Fibroblast of skin of abdomen (primary cell): ENCODE measurements at regions not wholly inside any gene's neighbourhood (a gene's known extent, or its start where the extent isn't known, plus 50 kb on each side); places are given as distances from the start of the nearest gene placed in this dataset.
"Not testable (repeated sequence)": the region's sequence is repeated elsewhere in the genome, so short reads cannot be mapped to it uniquely, and the experiment has no call there.

ENCODE experiments used
- DNase-seq: peaks from one replicate; pipeline ENCODE4 v3.0.0-alpha.2; 2013

GRCh38 chr2:34147780-34148179, 548.7 kb upstream of the FAM98A start:
- DNase-seq: no peak

GRCh38 chr2:34143149-34143548, 544.0 kb upstream of the FAM98A start:
- peak; percentile 1 for DNase-seq

DNA sequence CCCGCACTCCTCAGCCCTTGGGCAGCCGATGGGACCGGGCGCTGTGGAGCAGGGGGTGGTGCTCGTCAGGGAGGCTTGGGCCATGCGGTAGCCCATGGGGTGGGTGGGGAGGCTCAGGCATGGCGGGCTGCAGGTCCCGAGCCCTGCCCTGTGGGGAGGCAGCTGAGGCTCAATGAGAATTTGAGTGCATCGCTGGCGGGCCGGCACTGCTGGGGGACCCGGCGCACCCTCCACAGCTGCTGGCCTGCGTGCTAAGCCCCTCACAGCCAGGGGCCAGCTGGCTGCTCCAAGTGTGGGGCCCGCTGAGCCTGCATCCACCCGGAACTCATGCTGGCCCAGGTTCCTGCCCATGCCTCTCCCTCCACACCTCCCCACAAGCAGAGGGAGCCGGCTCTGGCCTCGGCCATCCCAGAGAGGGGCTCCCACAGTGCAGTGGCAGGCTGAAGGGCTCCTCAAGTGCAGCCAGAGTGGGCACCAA, 543.5 kb upstream of the FAM98A start:
- DNase-seq: not testable (repeated sequence)

- not testable (repeated sequence) for DNase-seq
Measured at GRCh38 chr2:34133065-34133464, 534.0 kb upstream of the FAM98A start.

DNA sequence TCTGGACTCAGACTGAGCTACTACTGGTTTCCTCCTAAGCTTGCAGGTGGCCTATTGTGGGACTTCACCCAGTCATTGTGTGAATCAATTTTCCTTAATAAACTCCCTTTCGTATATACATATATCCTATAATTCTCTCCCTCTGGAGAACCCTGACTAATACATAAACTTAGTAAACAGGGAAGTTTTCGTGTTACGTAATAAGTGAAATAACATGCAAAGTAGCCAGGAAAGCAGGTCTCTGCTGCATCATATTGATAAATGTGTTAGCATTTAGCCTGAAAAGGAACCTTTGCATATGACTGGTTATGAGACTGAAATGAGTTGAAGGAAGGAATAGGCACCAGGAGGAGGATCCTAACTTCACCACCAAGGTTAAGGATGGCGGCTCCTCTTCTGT, 527.2 kb upstream of the FAM98A start:
- DNase-seq: no peak

GRCh38 chr2:34123996-34124785, 525.1 kb upstream of the FAM98A start:
- no peak for DNase-seq

- DNase-seq: no peak
Measured at GRCh38 chr2:34121076-34121475, 522.0 kb upstream of the FAM98A start.

DNA sequence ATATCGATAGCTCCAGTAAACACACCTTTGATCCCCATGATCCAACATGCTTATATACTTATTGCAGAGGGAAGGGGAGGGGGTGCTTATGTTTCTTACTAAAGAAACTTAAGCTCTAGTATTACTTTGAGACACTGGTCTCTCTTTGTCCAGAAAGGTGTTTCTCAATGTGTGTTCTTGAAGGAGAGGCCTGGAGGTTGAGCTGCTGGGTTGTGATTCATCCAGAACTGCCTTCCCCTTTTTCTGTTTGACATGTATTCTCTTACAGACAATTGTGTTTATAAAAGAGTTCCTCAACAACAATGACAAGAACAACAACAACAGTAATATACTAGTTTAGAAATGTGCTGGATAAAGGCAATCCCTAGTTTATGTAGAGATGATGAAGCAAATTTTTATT, 516.0 kb upstream of the FAM98A start:
- no peak for DNase-seq

DNA sequence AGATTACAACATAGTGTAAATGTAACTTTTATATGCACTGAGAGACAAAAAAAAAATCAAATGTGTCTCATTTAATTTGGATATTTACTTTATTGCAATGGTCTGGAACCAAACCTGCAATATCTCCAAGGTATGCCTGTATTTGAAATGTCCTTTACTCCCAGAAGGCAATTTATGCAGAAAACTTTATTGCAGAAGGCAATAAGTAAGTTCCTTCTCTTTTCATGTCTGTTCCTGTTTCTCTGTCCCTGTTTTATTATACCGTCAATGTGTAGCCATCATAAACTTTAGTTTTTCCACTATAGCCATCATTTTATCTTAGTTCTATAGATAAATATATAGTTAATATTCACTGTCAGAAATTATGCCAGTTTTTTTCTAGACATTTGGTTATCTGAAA, 513.1 kb upstream of the FAM98A start:
- no peak for DNase-seq

- DNase-seq: no peak
Measured at GRCh38 chr2:34110392-34110791, 511.3 kb upstream of the FAM98A start.

- no peak for DNase-seq
Measured at GRCh38 chr2:34107811-34108210, 508.7 kb upstream of the FAM98A start.

DNA sequence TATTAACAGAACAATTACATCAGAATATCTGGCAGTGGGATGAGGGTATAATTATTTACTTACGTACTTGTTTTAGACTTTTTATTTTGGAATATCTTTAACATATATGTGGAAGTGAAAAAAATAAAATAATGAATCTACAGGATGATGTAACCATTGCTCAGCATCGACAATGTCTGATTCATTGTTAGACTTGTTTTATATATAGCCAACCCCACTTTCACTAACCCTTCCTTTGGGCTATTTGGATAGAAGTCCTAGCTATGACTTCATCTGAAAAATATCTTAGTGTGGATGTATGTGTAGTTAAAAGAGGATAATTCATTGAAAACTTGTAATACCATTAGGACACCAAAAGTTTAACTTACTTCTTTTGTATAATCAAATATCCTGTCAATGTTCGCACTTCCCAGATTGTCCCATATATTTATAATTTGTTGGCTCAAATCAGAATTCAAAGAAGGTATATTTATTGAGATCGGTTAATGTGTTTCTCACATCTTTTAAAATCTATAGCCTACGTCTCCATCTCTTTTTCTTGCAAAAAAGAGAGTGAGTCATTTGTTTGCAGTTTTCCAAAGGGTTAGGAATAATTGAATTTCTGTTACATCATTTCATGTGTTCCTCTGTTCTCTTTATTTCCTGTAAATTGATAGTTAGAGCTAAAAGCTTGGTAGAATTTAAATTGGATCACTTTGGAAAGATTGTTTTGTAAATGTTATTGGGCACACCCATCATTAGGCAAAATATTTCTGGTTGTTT, 506.1 kb upstream of the FAM98A start:
- DNase-seq: peak; percentile 93

GRCh38 chr2:34104601-34105000, 505.5 kb upstream of the FAM98A start:
- DNase-seq: peak; percentile 49

DNA sequence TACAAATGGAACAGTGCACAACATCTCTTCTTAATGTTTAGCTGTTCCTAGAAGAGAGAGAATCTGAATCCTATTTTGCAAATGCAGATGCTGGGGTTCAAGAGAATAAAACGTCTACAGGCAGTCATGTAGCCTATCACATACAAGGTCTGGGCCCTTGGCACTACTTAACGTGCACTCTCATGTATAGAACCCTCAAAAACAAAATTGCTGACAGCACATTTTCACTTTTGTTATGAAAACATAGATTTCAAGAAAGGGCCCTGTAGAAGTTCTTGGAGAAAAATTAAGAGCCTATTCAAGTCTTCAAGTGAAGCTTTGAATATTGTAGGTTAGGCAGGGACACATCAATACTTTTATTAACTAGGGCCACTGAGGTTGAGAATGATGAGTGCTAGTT, 504.3 kb upstream of the FAM98A start:
- no peak for DNase-seq

GRCh38 chr2:34102339-34102738, 503.2 kb upstream of the FAM98A start:
- peak; percentile 45 for DNase-seq

DNA sequence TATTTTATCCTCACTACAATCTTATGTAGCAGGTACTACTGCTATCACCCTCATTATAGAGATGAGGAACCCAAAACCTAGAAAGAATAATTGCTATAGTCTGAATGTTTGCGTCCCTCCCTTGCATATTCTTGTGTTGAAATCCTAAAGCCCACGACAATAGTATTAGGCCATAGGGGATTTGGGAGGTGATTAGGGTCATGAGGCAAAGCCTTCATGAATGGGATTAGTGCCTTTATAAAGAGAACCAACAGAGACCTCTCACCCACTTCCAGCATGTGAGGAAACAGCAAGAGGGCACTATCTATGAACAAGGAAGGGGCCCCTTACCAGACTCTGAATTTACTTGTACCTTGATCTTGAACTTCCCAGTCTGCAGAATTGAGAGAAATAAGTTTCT, 500.3 kb upstream of the FAM98A start:
- DNase-seq: no peak

GRCh38 chr2:34098256-34098655, 499.2 kb upstream of the FAM98A start:
- DNase-seq: no peak

GRCh38 chr2:34096562-34097171, 497.6 kb upstream of the FAM98A start:
- peak; percentile 69 for DNase-seq

DNA sequence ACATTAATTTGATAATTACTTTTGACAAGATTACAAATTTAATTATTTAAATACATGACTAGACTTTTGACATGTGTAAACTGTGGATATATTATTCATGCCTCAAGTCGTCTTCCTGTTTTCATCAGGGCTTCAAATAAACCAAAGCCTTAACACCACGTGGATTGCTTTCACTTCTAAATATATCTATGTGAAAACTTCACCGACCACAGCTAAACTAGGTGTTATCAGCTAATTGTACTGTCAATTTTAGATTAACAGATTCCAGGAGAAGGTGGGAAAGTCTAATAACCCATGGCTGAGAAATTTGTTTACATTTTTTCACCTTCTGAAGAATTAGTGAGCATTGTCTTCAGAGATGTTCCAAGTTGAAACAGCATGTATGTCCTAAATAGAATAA, 494.7 kb upstream of the FAM98A start:
- DNase-seq: no peak

DNA sequence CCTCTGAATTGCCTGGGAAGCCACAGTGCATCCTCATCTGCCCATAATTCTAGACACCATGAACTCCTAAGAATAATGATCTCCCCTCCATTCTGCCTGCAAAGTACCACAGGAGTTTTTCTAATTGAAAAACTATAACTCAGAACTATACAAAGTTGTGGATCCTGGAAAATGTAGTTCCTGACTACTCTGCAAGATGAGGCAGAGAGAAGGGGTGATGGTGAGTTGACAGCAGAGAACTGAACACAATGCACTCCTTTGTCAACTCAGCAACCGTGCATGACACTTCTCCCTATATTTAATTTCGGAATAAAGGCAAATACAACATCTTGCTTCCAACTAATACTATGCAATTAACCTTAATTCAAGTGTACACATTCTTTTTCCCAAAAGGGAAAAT, 471.1 kb upstream of the FAM98A start:
- no peak for DNase-seq

DNA sequence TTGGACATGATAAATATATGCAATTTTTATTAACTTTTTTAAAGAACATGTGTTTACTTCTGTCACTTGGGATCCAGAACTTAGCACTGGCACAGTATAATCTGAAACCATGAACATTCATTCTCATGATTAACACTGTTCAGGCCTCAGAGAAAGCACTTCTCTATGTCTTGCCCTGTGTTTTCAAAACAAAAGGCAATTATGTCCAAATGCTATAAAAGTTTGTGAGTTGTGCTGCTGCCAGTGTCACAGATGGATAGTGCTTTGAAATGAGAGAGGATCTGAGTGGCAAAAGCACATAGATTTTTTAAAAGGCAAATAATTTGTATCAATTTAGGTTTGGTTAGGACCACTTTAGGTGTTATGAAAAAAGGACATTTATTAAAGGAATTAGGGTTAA, 470.5 kb upstream of the FAM98A start:
- DNase-seq: no peak

DNA sequence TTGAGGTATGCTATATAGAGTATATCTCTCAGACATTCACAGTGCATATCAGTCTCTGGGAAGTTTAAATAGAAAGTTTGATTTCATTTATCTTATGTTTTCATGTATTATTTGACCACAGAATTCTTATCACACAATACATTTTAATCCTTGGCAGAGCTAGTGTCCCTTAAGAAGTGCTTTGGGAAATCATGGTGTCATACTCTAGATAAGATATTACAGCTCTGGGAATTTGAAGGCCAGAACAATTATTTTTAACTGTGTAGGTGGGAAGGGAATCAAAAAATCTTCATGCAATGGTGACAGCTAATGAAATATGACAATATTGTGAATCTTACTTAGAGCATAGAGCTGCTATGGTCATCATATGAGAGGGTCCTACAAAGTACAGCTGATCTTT, 451.3 kb upstream of the FAM98A start:
- no peak for DNase-seq

DNA sequence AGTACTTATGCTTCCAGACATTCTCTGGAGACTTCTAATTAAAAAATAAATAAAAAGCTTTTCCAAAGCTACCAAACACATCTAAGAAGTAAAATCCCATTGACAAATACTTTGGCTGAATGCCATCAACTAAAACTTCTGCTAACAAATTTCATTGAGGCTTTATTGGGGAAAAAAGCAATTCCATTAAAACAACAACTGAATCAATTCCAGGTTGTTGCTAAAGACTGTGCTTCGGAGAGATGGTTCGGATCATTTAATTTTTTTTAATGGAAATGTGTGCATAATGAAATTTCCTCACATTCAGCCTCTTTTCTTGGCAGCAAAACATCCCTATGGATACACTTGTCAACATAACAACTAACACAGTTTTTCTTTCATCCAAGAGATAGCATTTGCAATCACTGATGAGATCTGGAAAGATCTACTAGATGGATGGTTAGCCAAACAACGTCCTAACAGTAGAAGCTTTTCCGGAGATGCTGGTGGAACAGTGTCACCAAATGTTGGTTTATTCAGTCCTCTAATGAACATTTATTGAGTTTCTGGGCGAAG, 446.1 kb upstream of the FAM98A start:
- no peak for DNase-seq
